ENCODE measurements at regions not wholly inside any gene's neighbourhood (a gene's known extent, or its start where the extent isn't known, plus 50 kb on each side); places are given as distances from the start of the nearest gene placed in this dataset.

DNA sequence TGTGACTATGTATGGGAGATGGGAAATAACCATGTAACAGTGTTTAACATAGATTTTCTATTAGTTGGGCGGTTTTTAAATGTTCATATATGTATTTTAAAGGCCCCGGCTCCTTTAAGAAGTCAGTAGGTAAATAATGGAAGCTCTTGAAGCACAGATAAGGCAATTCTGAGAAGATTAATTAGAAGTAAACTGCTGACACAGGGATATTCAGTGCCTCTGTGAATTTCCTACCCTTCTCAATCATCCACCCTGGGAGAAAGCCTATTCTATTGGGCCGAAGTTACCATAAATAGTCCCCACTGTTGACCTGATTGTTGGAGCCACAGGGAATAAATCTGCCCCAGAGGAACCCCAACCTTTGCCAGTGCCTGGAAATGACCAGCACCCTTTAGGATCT is 56.8 kb upstream of the SIX3 start:
- Histone ChIP-seq H3K9ac (ENCODE audit: low read depth, low read length) (no peak overlapping the region), H3K27ac (ENCODE audit: low read length) (no peak overlapping the region), H3K27me3 (ENCODE audit: insufficient read depth, low read length, poor library complexity) (peaks cover 8% of the 10 kb centered on the region), H3K4me2 (ENCODE audit: insufficient read depth, low read length) (no peak overlapping the region), H3K79me2 (ENCODE audit: insufficient read depth, low read length) (no peaks in the 10 kb centered on the region), H3K36me3 (ENCODE audit: insufficient read depth, low read length) (no peaks in the 10 kb centered on the region), H4K20me1 (ENCODE audit: insufficient read depth, low read length) (no peaks in the 10 kb centered on the region), H2AFZ (ENCODE audit: low read depth, low read length) (no peak overlapping the region), H3K4me1 (ENCODE audit: insufficient read depth, low read length) (no peaks in the 10 kb centered on the region), H3K4me3 (ENCODE audit: low read depth in 1 of 2, low read length in 2 of 2) (no peak overlapping the region), H3K9me3 (ENCODE audit: insufficient read depth, low read length, severe bottlenecking) (no peaks in the 10 kb centered on the region)
- no peak for ATAC-seq (ENCODE audit: insufficient read depth, low read depth)
- TF ChIP-seq, protein P1, sequence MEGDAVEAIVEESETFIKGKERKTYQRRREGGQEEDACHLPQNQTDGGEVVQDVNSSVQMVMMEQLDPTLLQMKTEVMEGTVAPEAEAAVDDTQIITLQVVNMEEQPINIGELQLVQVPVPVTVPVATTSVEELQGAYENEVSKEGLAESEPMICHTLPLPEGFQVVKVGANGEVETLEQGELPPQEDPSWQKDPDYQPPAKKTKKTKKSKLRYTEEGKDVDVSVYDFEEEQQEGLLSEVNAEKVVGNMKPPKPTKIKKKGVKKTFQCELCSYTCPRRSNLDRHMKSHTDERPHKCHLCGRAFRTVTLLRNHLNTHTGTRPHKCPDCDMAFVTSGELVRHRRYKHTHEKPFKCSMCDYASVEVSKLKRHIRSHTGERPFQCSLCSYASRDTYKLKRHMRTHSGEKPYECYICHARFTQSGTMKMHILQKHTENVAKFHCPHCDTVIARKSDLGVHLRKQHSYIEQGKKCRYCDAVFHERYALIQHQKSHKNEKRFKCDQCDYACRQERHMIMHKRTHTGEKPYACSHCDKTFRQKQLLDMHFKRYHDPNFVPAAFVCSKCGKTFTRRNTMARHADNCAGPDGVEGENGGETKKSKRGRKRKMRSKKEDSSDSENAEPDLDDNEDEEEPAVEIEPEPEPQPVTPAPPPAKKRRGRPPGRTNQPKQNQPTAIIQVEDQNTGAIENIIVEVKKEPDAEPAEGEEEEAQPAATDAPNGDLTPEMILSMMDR (IDR thresholded peaks at IDR 0.05; ENCODE audit: borderline replicate concordance, extremely low read depth, low read length, poor library complexity, severe bottlenecking) = no peak
- no peak for TF ChIP-seq EZH2 (IDR thresholded peaks at IDR 0.05; ENCODE audit: borderline replicate concordance, low read depth, low read length, severe bottlenecking)
- DNase-seq = no peak

DNA sequence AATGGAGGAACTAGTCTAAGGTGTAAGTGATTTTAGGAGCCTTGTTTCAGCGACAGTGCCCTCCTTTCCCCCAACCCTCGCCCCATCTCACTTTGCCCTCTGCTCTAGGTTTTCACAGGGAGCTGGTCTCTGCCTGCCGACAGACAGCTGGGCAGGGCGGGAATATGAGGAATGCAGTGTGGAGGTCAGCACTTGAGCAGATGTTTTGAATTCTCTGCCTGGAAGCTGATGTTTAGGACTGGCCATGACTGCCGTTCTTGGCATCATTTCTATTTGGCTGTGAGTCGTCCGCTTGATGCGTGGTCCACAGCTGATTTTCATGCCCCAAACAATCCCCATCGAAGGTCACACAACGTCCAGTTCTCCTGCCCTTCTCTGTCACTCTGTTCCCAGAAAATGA is 55.1 kb upstream of the SIX3 start:
- TF ChIP-seq, protein P1 (IDR thresholded peaks at IDR 0.05; ENCODE audit: borderline replicate concordance, extremely low read depth, low read length, poor library complexity, severe bottlenecking) = no peak
- no peak for TF ChIP-seq EZH2 (IDR thresholded peaks at IDR 0.05; ENCODE audit: borderline replicate concordance, low read depth, low read length, severe bottlenecking)
- H3K4me2 ChIP-seq (ENCODE audit: insufficient read depth, low read length) = no peak overlapping the region
- H3K27me3 ChIP-seq (ENCODE audit: insufficient read depth, low read length, poor library complexity) = peaks cover 8% of the 10 kb centered on the region
- ATAC-seq (ENCODE audit: insufficient read depth, low read depth) (no peak), DNase-seq (no peak)
- H2AFZ ChIP-seq (ENCODE audit: low read depth, low read length) = no peak overlapping the region
- no peaks in the 10 kb centered on the region for H3K36me3 ChIP-seq (ENCODE audit: insufficient read depth, low read length)
- H4K20me1 ChIP-seq (ENCODE audit: insufficient read depth, low read length) = no peaks in the 10 kb centered on the region
- H3K9me3 ChIP-seq (ENCODE audit: insufficient read depth, low read length, severe bottlenecking) = no peaks in the 10 kb centered on the region
- no peaks in the 10 kb centered on the region for H3K4me1 ChIP-seq (ENCODE audit: insufficient read depth, low read length)
- H3K27ac ChIP-seq (ENCODE audit: low read length) = no peak overlapping the region
- no peak overlapping the region for H3K4me3 ChIP-seq (ENCODE audit: low read depth in 1 of 2, low read length in 2 of 2)
- H3K79me2 ChIP-seq (ENCODE audit: insufficient read depth, low read length) = no peaks in the 10 kb centered on the region
- no peak overlapping the region for H3K9ac ChIP-seq (ENCODE audit: low read depth, low read length)

DNA sequence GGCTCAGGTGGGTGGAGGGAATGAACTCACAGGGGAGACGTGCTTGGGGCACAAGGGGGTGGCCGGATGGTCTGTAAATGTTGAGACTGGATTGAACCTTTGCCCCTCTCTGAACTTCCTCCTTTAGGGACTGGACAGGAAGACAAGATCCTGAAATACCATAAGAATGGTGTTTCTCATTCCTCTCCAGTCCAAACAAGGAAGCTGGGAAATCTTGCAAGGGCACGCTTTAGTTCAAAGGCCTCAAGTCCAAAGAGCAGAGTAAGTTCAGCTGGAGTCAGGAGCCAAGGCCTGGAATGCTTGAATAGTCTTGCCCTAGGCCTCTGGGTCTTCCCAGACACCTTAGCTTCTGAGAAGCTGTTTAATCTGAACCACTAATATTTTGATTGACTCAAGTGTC is 52.4 kb upstream of the SIX3 start:
- H2AFZ ChIP-seq (ENCODE audit: low read depth, low read length) = no peak overlapping the region
- no peak overlapping the region for H3K9ac ChIP-seq (ENCODE audit: low read depth, low read length)
- no peak for ATAC-seq (ENCODE audit: insufficient read depth, low read depth)
- H4K20me1 ChIP-seq (ENCODE audit: insufficient read depth, low read length) = no peaks in the 10 kb centered on the region
- H3K36me3 ChIP-seq (ENCODE audit: insufficient read depth, low read length) = no peaks in the 10 kb centered on the region
- no peak overlapping the region for H3K4me2 ChIP-seq (ENCODE audit: insufficient read depth, low read length)
- H3K27me3 ChIP-seq (ENCODE audit: insufficient read depth, low read length, poor library complexity) = peaks cover 8% of the 10 kb centered on the region
- H3K4me1 ChIP-seq (ENCODE audit: insufficient read depth, low read length) = no peaks in the 10 kb centered on the region
- H3K79me2 ChIP-seq (ENCODE audit: insufficient read depth, low read length) = no peaks in the 10 kb centered on the region
- H3K9me3 ChIP-seq (ENCODE audit: insufficient read depth, low read length, severe bottlenecking) = peaks cover 12% of the 10 kb centered on the region
- no peak overlapping the region for H3K4me3 ChIP-seq (ENCODE audit: low read depth in 1 of 2, low read length in 2 of 2)
- H3K27ac ChIP-seq (ENCODE audit: low read length) = no peak overlapping the region
- no peak for DNase-seq
- no peak for TF ChIP-seq EZH2 (IDR thresholded peaks at IDR 0.05; ENCODE audit: borderline replicate concordance, low read depth, low read length, severe bottlenecking)
- TF ChIP-seq, protein P1 (IDR thresholded peaks at IDR 0.05; ENCODE audit: borderline replicate concordance, extremely low read depth, low read length, poor library complexity, severe bottlenecking) = no peak
